Right lobe of liver (tissue), 6 donors: ENCODE measurements at regions not wholly inside any gene's neighbourhood (a gene's known extent, or its start where the extent isn't known, plus 50 kb on each side); places are given as distances from the start of the nearest gene placed in this dataset.

Experiments
- ATAC-seq, 4 donors: fragments of 200-7000 bp; cut with Tn5 transposase; one replicate each; pipeline ENCODE4 v1.9.1; 2020; ENCODE audit warnings: mild to moderate bottlenecking in 4 of 4, moderate library complexity in 4 of 4
- DNase-seq, 3 donors: peaks; one replicate each; pipeline ENCODE4 v3.0.0-alpha.2; 2020
- H3K27ac ChIP-seq, 3 donors: fragments of 200-600 bp; one replicate each; pipeline ENCODE4 v1.8.0; 2022
- H3K27me3 ChIP-seq, 2 donors: fragments of 200-600 bp; one replicate each; pipeline ENCODE4 v1.8.0; 2022
- H3K36me3 ChIP-seq, 4 donors: fragments of 200-600 bp; sonication (generic) in 1 of 4; one replicate each; pipeline versions ENCODE4 v1.5.1 to v1.8.0; 2017 to 2022; ENCODE audit warnings: control low read depth in 1 of 4
- H3K4me1 ChIP-seq, 4 donors: fragments of 200-600 bp; sonication (generic) in 1 of 4; one replicate each; pipeline versions ENCODE4 v1.5.1 to v1.8.0; 2017 to 2022; ENCODE audit warnings: control low read depth in 1 of 4
- H3K4me3 ChIP-seq, 3 donors: fragments of 200-600 bp; one replicate each; pipeline ENCODE4 v1.8.0; 2022
- H3K9me3 ChIP-seq, 4 donors: fragments of 200-600 bp; sonication (generic) in 1 of 4; one replicate each; pipeline versions ENCODE4 v1.5.1 to v1.8.0; 2017 to 2022; ENCODE audit warnings: control low read depth in 1 of 4
- POLR2A ChIP-seq: fragments of 450-650 bp; IDR thresholded peaks from one replicate; pipeline ENCODE4 v1.6.1; 2017; ENCODE audit warnings: antibody characterized with exemption, mild to moderate bottlenecking
- WGBS: methylation state at CpG from one replicate; pipeline ENCODE4 v1.1.6; 2018; ENCODE audit warnings: low coverage, low lambda C conversion rate; ENCODE audit not compliant: insufficient coverage; ENCODE audit errors: missing lambda C conversion rate; 5-methylcytosine and 5-hydroxymethylcytosine counted together
- intact Hi-C, 2 donors: fragments of 100-400 bp; cut with DNase I; formaldehyde crosslinking; loops; one replicate each; pipeline versions ENCODE4 v1.11.2 to v1.14.1; 2022
- TF ChIP-seq, protein P1 (sequence below), 4 donors: fragments of 200-600 bp in 3 of 4; fragments of 450-650 bp in 1 of 4; IDR thresholded peaks; one replicate each; pipeline versions ENCODE4 v1.5.1 to v1.8.0; 2016 to 2022; ENCODE audit warnings: antibody characterized with exemption in 4 of 4, mild to moderate bottlenecking in 2 of 4
- donor health status: DM: no; HTN: yes; CAD: no.
- donor health status: DM: no; HTN: no; CAD: no.
- donor health status: DM: no; HTN: no; CAD: no.
- donor health status: DM: no; HTN: yes; CAD: no.
- donor health status: DM: no; HTN: yes; CAD: no.

DNA sequence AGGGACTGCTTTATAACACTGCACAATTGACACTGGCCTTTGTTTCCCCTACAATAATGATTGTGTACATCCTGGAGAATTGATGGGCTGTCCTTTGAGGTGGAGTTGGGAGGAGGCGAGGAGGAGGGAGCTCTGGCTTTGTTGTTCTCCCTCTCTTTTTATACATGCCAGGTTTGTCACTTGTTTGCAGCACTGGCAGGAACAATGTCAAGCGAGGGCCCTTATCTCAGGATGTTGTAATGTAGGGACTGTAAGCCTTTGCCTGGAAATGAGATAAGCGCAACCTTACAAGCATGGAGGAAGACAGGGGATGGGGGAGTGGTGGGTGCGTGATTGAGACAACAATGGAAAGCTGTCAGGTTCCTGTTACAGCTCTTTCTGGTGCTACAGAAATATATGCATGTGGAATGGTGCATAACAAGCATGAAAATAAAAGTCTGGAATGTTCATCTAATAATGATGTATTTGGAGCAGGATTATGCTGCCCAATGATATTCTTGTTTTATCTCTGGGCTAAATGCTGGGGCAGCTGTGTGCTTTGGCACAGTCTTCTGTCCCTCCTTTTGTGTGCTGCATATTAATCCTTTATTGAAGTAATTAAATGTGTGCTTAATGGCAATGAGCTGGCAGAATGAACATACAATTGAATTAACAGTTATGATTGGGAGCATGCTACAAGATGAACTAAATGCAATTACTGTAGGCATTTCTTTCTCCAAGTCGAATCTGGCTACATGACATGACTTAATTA is 294.4 kb downstream of the GPAT3 start:
- H3K36me3 ChIP-seq = no peaks in the 10 kb centered on the region
- no peaks in the 10 kb centered on the region for H3K4me1 ChIP-seq
- H3K27ac ChIP-seq = no peak overlapping the region
- no peaks in the 10 kb centered on the region for H3K9me3 ChIP-seq
- 36% methylated on average over 5 of the region's 5 CpGs for WGBS
- no peak overlapping the region for H3K4me3 ChIP-seq
- ATAC-seq = peak; percentile 29 to 82 (median 50)
- H3K27me3 ChIP-seq = no peaks in the 10 kb centered on the region
- intact Hi-C loops = no loop called here
- TF ChIP-seq, protein P1, sequence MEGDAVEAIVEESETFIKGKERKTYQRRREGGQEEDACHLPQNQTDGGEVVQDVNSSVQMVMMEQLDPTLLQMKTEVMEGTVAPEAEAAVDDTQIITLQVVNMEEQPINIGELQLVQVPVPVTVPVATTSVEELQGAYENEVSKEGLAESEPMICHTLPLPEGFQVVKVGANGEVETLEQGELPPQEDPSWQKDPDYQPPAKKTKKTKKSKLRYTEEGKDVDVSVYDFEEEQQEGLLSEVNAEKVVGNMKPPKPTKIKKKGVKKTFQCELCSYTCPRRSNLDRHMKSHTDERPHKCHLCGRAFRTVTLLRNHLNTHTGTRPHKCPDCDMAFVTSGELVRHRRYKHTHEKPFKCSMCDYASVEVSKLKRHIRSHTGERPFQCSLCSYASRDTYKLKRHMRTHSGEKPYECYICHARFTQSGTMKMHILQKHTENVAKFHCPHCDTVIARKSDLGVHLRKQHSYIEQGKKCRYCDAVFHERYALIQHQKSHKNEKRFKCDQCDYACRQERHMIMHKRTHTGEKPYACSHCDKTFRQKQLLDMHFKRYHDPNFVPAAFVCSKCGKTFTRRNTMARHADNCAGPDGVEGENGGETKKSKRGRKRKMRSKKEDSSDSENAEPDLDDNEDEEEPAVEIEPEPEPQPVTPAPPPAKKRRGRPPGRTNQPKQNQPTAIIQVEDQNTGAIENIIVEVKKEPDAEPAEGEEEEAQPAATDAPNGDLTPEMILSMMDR (IDR thresholded peaks at IDR 0.05) = no peak
- no peak for TF ChIP-seq POLR2A
- no peak for DNase-seq

DNA sequence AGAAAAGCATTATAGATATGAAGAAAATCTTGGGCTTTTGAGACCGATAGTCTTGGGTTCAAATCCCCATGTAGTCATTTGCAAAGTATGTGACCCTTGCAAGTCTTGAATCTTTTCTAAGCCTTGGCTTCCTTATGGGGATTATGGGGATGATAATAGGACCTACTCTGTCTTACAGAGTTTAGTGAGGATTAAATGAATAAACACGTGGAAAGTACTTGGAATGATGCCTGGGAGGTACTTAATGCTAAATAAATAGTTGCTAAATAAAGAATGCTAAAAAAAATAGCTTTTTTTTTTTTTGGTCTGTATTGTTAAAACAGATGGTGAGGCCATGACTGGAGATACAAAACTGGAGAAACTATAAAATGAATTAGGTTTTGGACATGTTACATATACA is 292.7 kb downstream of the GPAT3 start:
- intact Hi-C loops = no loop called here
- Histone ChIP-seq H3K36me3 (no peaks in the 10 kb centered on the region), H3K27ac (no peak overlapping the region), H3K4me3 (no peak overlapping the region), H3K4me1 (no peaks in the 10 kb centered on the region), H3K27me3 (no peaks in the 10 kb centered on the region), H3K9me3 (no peaks in the 10 kb centered on the region)
- TF ChIP-seq POLR2A = no peak
- TF ChIP-seq, protein P1 (IDR thresholded peaks at IDR 0.05) = no peak
- no peak for ATAC-seq
- WGBS = 29% methylated on average over 2 of the region's 2 CpGs
- no peak for DNase-seq

DNA sequence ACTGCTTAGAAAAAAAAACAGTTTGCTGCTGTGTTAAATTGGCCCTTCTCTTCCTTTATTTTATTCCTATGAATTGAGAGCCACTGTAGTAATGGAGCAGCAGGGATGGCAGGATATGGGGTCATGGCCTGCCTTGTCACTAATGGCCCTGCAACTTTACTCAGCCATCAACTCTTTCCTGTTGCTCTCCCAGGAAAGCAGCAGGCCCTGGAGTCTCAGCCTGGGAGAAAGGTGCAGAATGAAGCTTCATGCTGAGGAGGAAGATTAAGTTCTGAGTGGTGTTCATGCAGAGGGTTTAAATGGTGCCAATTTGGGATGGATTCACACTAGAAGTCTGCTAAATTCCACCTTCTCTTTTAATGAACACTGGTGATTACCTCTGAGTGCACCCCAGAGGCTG is 285.6 kb downstream of the GPAT3 start:
- Histone ChIP-seq H3K27me3 (no peaks in the 10 kb centered on the region), H3K9me3 (no peaks in the 10 kb centered on the region), H3K36me3 (no peaks in the 10 kb centered on the region), H3K4me1 (no peaks in the 10 kb centered on the region), H3K4me3 (no peak overlapping the region), H3K27ac (no peak overlapping the region)
- DNase-seq (no peak), ATAC-seq (no peak)
- TF ChIP-seq, protein P1 (IDR thresholded peaks at IDR 0.05) = no peak
- no peak for TF ChIP-seq POLR2A
- intact Hi-C loops = no loop called here

DNA sequence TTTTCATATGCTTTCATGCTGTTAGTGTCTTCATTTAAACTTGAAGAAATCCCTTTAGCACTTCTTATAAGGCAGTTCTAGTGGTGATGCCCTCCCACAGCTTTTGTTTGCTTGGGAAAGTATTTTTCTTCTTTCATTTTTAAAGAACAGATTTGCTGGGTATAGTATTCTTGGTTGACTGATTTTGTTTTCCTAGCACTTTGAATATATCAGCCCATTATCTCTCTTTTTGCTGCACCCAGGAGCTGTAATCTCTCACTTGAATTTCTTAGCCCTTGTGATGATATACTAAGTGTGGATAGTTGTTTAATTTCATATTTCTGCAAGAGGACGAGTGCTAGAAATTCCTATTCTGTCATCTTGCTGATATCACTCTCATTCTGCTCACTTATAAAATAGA is 283.7 kb downstream of the GPAT3 start:
- Histone ChIP-seq H3K4me1 (no peaks in the 10 kb centered on the region), H3K4me3 (no peak overlapping the region), H3K9me3 (no peaks in the 10 kb centered on the region), H3K36me3 (no peaks in the 10 kb centered on the region), H3K27me3 (no peaks in the 10 kb centered on the region), H3K27ac (no peak overlapping the region)
- TF ChIP-seq, protein P1 (IDR thresholded peaks at IDR 0.05) = no peak
- no peak for TF ChIP-seq POLR2A
- no peak for DNase-seq
- WGBS = 36% methylated on average over 1 of the region's 1 CpG
- no peak for ATAC-seq
- intact Hi-C loops = no loop called here

DNA sequence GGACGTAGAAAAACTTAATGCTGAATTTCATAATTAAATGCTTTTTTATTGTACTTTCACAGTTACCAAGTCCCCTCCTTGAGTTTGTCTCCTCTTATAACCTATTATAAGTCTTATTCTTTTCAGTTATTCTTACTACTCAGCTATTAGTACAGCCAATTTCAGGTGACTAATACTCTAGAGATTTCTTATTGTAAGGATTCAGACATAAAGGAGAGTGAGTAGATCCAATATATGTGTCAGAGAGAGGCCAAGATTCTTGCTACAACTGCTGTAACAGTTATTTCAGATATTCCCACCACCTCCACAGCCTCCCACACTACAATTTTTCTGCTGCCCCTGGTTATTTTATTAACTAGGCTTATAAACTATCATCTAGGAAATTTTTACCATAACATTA is 274.5 kb downstream of the GPAT3 start:
- H3K4me3 ChIP-seq = no peak overlapping the region
- TF ChIP-seq, protein P1 (IDR thresholded peaks at IDR 0.05) = no peak
- no peak for TF ChIP-seq POLR2A
- DNase-seq (no peak), ATAC-seq (no peak)
- H3K36me3 ChIP-seq = no peaks in the 10 kb centered on the region
- 18% methylated on average over 1 of the region's 1 CpG for WGBS
- no peaks in the 10 kb centered on the region for H3K27me3 ChIP-seq
- no peaks in the 10 kb centered on the region for H3K9me3 ChIP-seq
- intact Hi-C loops = no loop called here
- no peak overlapping the region for H3K27ac ChIP-seq
- H3K4me1 ChIP-seq = no peaks in the 10 kb centered on the region
